HEK293T (cell line): ENCODE measurements at regions not wholly inside any gene's neighbourhood (a gene's known extent, or its start where the extent isn't known, plus 50 kb on each side); places are given as distances from the start of the nearest gene placed in this dataset.

Source experiments
- ARNT ChIP-seq: fragments of 450-650 bp; IDR thresholded peaks from 2 replicates; pipeline ENCODE4 v1.6.1; 2017; ENCODE audit warnings: mild to moderate bottlenecking
- BHLHE40 ChIP-seq: fragments of 450-650 bp; IDR thresholded peaks from 2 replicates; pipeline ENCODE4 v1.6.1; 2016; ENCODE audit warnings: mild to moderate bottlenecking, moderate library complexity, borderline replicate concordance
- ELF4 ChIP-seq: fragments of 450-650 bp; IDR thresholded peaks from 2 replicates; pipeline ENCODE4 v1.6.1; 2017; ENCODE audit warnings: antibody characterized with exemption
- FOXK2 ChIP-seq: fragments of 450-650 bp; IDR thresholded peaks from 2 replicates; pipeline ENCODE4 v1.6.1; 2016; ENCODE audit warnings: mild to moderate bottlenecking
- FOXM1 ChIP-seq: fragments of 450-650 bp; IDR thresholded peaks from 2 replicates; pipeline ENCODE4 v1.6.1; 2017; ENCODE audit warnings: mild to moderate bottlenecking, borderline replicate concordance
- HDGF ChIP-seq: fragments of 450-650 bp; IDR thresholded peaks from 2 replicates; pipeline ENCODE4 v1.6.1; 2017; ENCODE audit warnings: antibody characterized with exemption, borderline replicate concordance
- L3MBTL2 ChIP-seq: fragments of 450-650 bp; conservative IDR thresholded peaks from 2 replicates; pipeline ENCODE4 v1.6.1; 2016; ENCODE audit warnings: mild to moderate bottlenecking
- PKNOX1 ChIP-seq: fragments of 450-650 bp; IDR thresholded peaks from 2 replicates; pipeline ENCODE4 v1.6.1; 2016
- SP1 ChIP-seq: fragments of 450-650 bp; IDR thresholded peaks from 2 replicates; pipeline ENCODE4 v1.6.1; 2017
- SUZ12 ChIP-seq: fragments of 450-650 bp; IDR thresholded peaks from 2 replicates; pipeline ENCODE4 v1.6.1; 2016; ENCODE audit warnings: mild to moderate bottlenecking
- TARDBP ChIP-seq: fragments of 450-650 bp; IDR thresholded peaks from 2 replicates; pipeline ENCODE4 v1.6.1; 2016
- ZNF384 ChIP-seq: fragments of 450-650 bp; IDR thresholded peaks from 2 replicates; pipeline ENCODE4 v1.6.1; 2016

DNA sequence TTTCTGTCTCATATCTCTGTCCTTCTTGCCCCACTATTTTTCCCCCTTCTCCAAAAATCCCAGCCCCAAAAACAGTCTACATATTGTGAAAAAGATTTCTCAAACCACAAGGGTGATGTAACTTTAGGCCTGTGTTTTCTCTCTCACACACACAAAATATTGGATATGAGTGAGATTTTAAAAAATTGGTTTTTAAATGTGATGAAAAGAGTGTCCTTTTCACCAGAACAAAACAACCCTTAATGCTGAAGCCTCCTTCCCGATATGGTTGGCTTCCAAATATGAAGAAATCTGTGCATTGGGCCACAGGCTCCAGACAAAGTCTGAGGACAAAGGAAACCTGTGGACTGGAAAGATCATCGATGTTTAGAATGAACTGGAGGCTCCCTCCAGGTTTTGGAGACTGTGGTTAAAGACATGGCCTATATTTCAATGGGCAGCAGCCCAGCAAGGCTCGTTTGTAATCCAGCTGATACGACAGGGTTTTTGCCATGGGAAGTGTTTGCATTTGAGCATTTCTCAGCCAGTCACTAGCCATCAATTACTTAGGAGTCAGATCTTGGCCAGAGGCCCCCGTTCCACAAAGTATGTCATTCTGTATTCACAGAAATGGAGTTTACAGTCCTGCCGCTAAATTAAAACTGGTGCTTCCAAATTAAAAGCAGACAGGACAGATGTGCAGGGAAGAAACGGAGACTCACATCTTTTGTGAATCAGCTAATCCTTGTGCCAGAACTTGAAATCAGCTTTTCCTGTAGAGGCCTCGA, 546.3 kb downstream of the EBF1 start:
- TF ChIP-seq ARNT, result no peak
- TF ChIP-seq BHLHE40, result no peak
- TF ChIP-seq SP1, result no peak
- TF ChIP-seq FOXM1, result no peak
- TF ChIP-seq PKNOX1, result no peak
- TF ChIP-seq HDGF, result no peak
- no peak for TF ChIP-seq L3MBTL2
- no peak for TF ChIP-seq ZNF384
- TF ChIP-seq SUZ12, result no peak
- TF ChIP-seq TARDBP, result no peak
- TF ChIP-seq ELF4, result no peak
- TF ChIP-seq FOXK2, result no peak
